ACHN (cell line): ENCODE measurements at regions not wholly inside any gene's neighbourhood (a gene's known extent, or its start where the extent isn't known, plus 50 kb on each side); places are given as distances from the start of the nearest gene placed in this dataset.

ENCODE experiments used
- DNase-seq: peaks from one replicate; pipeline ENCODE4 v3.0.0-alpha.2; 2015
- in situ Hi-C: cut with HindIII; loops from 2 replicates; pipeline ENCODE4 v1.10.0; 2017; ENCODE audit warnings: low sequenced_read_pairs, low pct_ligation_motif_present, low pct_unique_long_range_greater_than_20kb

DNA sequence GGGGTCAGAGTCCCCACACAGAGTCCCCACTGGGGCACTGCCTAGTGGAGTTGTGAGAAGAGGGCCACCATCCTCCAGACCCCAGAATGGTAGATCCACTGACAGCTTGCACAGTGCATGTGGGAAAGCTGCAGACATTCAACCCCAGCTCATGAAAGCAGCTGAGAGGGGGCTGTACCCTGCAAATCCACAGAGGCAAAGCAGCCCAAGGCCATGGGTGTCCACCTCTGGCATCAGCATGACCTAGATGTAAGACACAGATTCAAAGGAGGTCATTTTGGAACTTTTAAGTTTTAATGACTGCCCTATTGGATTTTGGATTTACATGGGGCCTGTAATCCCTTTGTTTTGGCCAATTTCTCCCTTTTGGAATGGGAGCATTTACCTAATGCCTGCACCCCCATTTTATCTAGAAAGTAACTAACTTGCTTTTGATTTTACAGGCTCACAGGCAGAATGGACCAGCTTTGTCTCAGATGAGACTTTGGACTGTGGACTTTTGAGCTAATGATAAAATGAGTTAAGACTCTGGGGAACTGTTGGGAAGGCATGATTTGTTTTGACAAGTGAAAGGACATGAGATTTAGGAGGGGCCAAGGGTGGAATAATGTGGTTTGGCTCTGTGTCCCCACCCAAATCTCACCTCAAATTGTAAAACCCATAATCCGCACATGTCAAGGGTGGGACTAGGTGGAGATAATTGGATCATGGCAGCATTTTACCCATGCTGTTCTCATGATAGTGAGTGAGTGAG is 56.3 kb upstream of the ITGA1 start:
- DNase-seq: no peak
- in situ Hi-C loops: no loop called here

DNA sequence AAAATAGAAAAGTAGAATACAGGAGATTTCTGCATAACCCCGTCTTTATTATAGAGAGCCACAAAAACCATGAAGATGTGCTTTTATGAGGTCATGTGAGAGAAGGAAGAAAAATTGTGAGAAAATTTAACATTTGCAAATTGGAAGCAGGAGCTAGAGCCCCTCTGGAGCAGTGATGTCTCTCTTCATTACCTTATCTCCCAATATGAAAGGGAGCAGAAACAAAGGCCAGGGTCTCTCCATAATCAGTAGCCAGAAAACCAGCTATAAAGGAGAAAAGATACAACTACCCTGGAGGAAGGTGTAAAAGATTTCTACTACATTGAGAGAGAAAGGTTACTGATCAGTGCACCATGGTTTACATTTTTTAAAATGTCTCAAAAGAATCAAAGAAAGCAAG is 53.2 kb upstream of the ITGA1 start:
- in situ Hi-C loops: no loop called here
- no peak for DNase-seq

DNA sequence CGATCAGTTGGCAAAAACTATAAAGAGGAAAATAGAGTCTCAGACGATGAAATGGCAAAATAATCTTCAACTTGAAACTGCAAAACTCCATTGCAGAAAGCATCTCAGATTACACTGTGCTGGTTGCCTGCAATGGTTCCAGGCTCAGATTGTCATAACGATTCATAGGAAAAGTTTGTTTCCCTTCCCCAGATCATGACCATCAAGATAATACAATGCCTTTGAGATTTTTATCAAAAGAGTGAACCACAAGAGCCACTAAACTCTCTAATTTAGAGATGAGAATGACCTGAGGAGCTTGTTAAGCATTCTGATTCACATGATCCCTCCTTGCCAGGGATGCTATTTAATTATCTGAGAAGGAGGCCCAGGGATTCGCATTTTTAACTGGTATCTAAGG is 52.6 kb upstream of the ITGA1 start:
- in situ Hi-C loops: no loop called here
- no peak for DNase-seq
